ENCODE measurements at regions not wholly inside any gene's neighbourhood (a gene's known extent, or its start where the extent isn't known, plus 50 kb on each side); places are given as distances from the start of the nearest gene placed in this dataset.

DNA sequence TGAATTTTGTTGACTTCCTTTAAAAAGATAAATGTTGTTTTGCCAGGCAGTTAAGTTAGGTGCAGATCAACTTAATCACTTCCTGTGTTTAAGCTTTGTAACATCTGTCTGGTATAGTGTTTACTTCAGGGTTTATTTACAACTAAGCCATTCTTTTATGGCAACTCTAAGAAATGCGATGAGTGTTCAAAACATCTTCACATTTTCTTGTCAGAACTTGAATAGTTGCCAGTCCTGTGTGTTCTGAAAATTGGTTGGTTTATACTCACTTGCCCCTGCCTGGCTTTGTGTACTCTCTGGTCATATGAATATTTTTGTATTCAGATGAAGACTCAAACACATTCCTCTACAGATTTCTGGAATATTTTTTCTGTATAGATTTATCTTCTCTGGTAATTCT is 327.2 kb downstream of the MDFIC start:
- Histone ChIP-seq H3K36me3 (ENCODE audit: insufficient read depth, low read length) (no peaks in the 10 kb centered on the region), H3K79me2 (ENCODE audit: insufficient read depth, low read depth, low read length) (no peaks in the 10 kb centered on the region), H3K4me2 (ENCODE audit: low read length) (no peak overlapping the region), H2AFZ (ENCODE audit: low read length) (no peak overlapping the region), H3K9me2 (ENCODE audit: insufficient read depth, low read length) (no peaks in the 10 kb centered on the region), H3K4me1 (ENCODE audit: insufficient read depth, low read length, poor library complexity, severe bottlenecking) (no peaks in the 10 kb centered on the region), H3K4me3 (ENCODE audit: low read depth, low read length, poor library complexity, severe bottlenecking) (no peak overlapping the region), H3K27ac (ENCODE audit: low read depth, low read length, poor library complexity, severe bottlenecking) (no peak overlapping the region), H4K20me1 (ENCODE audit: insufficient read depth, low read length) (no peaks in the 10 kb centered on the region), H3K9me3 (ENCODE audit: low read length) (no peaks in the 10 kb centered on the region)
- TF ChIP-seq, protein P1, sequence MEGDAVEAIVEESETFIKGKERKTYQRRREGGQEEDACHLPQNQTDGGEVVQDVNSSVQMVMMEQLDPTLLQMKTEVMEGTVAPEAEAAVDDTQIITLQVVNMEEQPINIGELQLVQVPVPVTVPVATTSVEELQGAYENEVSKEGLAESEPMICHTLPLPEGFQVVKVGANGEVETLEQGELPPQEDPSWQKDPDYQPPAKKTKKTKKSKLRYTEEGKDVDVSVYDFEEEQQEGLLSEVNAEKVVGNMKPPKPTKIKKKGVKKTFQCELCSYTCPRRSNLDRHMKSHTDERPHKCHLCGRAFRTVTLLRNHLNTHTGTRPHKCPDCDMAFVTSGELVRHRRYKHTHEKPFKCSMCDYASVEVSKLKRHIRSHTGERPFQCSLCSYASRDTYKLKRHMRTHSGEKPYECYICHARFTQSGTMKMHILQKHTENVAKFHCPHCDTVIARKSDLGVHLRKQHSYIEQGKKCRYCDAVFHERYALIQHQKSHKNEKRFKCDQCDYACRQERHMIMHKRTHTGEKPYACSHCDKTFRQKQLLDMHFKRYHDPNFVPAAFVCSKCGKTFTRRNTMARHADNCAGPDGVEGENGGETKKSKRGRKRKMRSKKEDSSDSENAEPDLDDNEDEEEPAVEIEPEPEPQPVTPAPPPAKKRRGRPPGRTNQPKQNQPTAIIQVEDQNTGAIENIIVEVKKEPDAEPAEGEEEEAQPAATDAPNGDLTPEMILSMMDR (conservative IDR thresholded peaks at IDR 0.05; ENCODE audit: low read length) = no peak
- TF ChIP-seq EZH2phosphoT487 (IDR thresholded peaks at IDR 0.05; ENCODE audit: borderline replicate concordance, low read depth, low read length) = no peak
- intact Hi-C loops (cut with micrococcal nuclease; ENCODE audit: unreplicated experiment) = no loop called here
- DNase-seq (ENCODE audit: low spot score) = no peak
- ChIA-PET CTCF (ENCODE audit: unreplicated experiment) (no interaction called here), POLR2A (no interaction called here)
- BruUV-seq (replicated peaks) = no TSS peak

DNA sequence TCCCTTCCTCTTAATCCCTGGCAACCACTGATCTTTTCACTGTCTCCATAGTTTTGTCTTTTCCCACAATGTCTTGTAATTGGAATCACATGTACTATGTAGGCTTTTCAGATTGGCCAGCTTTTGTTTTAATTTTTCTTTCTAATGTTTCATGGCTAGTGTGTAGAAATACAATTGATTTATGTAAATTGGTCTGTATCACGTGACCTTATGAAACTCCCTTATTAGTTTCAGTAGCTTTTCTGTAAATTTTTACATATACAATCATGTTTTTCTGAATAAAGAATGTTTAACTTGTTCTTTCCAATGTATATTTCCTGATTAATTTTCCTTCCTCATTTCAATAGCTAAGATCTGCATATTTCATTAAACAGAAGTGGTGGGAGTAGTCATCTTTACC is 319.3 kb downstream of the MDFIC start:
- intact Hi-C loops (cut with micrococcal nuclease; ENCODE audit: unreplicated experiment) = no loop called here
- Histone ChIP-seq H3K4me1 (ENCODE audit: insufficient read depth, low read length, poor library complexity, severe bottlenecking) (no peaks in the 10 kb centered on the region), H4K20me1 (ENCODE audit: insufficient read depth, low read length) (no peaks in the 10 kb centered on the region), H3K79me2 (ENCODE audit: insufficient read depth, low read depth, low read length) (no peaks in the 10 kb centered on the region), H2AFZ (ENCODE audit: low read length) (no peak overlapping the region), H3K4me2 (ENCODE audit: low read length) (no peak overlapping the region), H3K27ac (ENCODE audit: low read depth, low read length, poor library complexity, severe bottlenecking) (no peak overlapping the region), H3K9me2 (ENCODE audit: insufficient read depth, low read length) (no peaks in the 10 kb centered on the region), H3K9me3 (ENCODE audit: low read length) (no peaks in the 10 kb centered on the region), H3K4me3 (ENCODE audit: low read depth, low read length, poor library complexity, severe bottlenecking) (no peak overlapping the region), H3K36me3 (ENCODE audit: insufficient read depth, low read length) (no peaks in the 10 kb centered on the region)
- TF ChIP-seq, protein P1 (conservative IDR thresholded peaks at IDR 0.05; ENCODE audit: low read length) = no peak
- no peak for TF ChIP-seq EZH2phosphoT487 (IDR thresholded peaks at IDR 0.05; ENCODE audit: borderline replicate concordance, low read depth, low read length)
- POLR2A ChIA-PET = interaction anchor here (0.6 kb wide), 1 partner anchor 974 kb away, joined by 3 read pairs; no protein-coding TSS in a partner anchor
- CTCF ChIA-PET (ENCODE audit: unreplicated experiment) = no interaction called here
- no TSS peak for BruUV-seq (replicated peaks)
- no peak for DNase-seq (ENCODE audit: low spot score)

DNA sequence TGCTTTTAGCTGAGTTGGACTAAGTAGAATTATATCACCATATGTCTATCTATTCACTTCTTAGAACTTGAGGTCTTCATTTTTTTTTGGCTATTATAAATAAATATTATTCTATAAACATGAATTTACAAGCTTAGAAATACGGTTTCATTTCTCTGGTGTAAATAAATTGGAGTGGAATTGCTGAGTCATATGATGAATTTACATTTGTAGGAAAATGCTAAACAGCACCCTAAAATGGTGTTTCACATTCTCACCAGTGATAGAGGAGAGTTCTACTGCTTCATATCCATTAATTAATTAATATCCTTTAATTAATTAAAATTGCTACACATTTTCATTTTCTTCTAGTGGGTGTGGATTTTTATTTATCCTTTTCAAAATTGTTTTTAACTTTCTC is 318.3 kb downstream of the MDFIC start:
- TF ChIP-seq EZH2phosphoT487 (IDR thresholded peaks at IDR 0.05; ENCODE audit: borderline replicate concordance, low read depth, low read length) = no peak
- TF ChIP-seq, protein P1 (conservative IDR thresholded peaks at IDR 0.05; ENCODE audit: low read length) = no peak
- DNase-seq (ENCODE audit: low spot score) = no peak
- H3K4me3 ChIP-seq (ENCODE audit: low read depth, low read length, poor library complexity, severe bottlenecking) = no peak overlapping the region
- no peaks in the 10 kb centered on the region for H3K4me1 ChIP-seq (ENCODE audit: insufficient read depth, low read length, poor library complexity, severe bottlenecking)
- no peak overlapping the region for H2AFZ ChIP-seq (ENCODE audit: low read length)
- H3K36me3 ChIP-seq (ENCODE audit: insufficient read depth, low read length) = no peaks in the 10 kb centered on the region
- intact Hi-C loops (cut with micrococcal nuclease; ENCODE audit: unreplicated experiment) = no loop called here
- H4K20me1 ChIP-seq (ENCODE audit: insufficient read depth, low read length) = no peaks in the 10 kb centered on the region
- POLR2A ChIA-PET = interaction anchor here (0.6 to 1.0 kb wide), 2 partner anchors 49 to 551 kb away, joined by 3 read pairs; no protein-coding TSS in a partner anchor
- H3K9me3 ChIP-seq (ENCODE audit: low read length) = no peaks in the 10 kb centered on the region
- H3K9me2 ChIP-seq (ENCODE audit: insufficient read depth, low read length) = no peaks in the 10 kb centered on the region
- no peaks in the 10 kb centered on the region for H3K79me2 ChIP-seq (ENCODE audit: insufficient read depth, low read depth, low read length)
- H3K4me2 ChIP-seq (ENCODE audit: low read length) = no peak overlapping the region
- no peak overlapping the region for H3K27ac ChIP-seq (ENCODE audit: low read depth, low read length, poor library complexity, severe bottlenecking)
- CTCF ChIA-PET (ENCODE audit: unreplicated experiment) = no interaction called here
- BruUV-seq (replicated peaks) = no TSS peak
